Stimulated activated CD8-positive, alpha-beta memory T cell treated with anti-CD3 and anti-CD28 coated beads, Interleukin-7, amount 100 ng/mL, for 48 hours (primary cell): ENCODE measurements at regions not wholly inside any gene's neighbourhood (a gene's known extent, or its start where the extent isn't known, plus 50 kb on each side); places are given as distances from the start of the nearest gene placed in this dataset.

Source experiments
- DNase-seq, 2 donors: peaks; one replicate each; pipeline ENCODE4 v3.0.0-alpha.2; 2020; ENCODE audit warnings: low read depth in 1 of 2; ENCODE audit errors: extremely low read depth in 1 of 2

DNA sequence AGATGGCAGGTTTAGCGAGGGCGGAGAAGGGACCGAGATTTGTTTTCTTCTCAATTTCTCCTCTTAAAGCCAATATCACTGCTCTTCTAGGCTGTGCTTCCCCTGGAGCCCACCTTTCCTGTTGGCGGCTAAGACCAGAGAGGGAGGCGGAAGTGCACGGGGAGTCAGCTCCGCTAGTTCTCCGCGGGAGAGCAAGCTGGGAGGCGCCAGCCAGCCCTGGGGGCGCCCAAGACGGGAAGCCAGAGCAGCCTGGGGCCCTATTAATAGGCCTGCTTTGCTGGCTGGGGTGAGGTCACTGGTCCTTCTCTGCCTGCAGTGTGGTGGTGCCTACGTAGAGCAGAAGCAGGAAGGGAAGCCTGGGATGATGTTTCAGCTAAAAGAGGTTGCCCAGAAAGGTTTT, 61.6 kb downstream of the LSM5 start:
- DNase-seq = no peak

GRCh38 chr7:32427769-32428291, 62.4 kb downstream of the LSM5 start:
- peak; percentile 18 to 37 for DNase-seq

DNA sequence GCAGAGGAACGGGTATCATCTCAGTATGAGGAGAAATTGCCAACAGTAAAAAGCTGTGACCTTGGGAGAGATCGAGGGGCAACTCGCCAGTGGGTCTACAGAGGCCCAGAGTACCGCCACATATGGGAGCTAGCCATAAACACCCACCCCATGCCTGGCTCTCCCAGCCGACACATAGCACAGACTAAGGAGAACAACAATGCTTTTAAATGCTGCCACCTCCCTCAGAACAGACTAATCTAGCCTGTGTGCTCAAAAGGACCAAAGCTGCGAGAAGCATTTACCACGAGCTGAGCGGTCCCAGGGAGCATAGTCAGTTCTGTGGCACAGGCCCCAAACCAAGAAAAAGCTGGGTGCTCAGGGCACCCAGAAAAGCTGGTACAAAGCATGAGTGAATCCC, 73.3 kb downstream of the LSM5 start:
- DNase-seq = no peak

DNA sequence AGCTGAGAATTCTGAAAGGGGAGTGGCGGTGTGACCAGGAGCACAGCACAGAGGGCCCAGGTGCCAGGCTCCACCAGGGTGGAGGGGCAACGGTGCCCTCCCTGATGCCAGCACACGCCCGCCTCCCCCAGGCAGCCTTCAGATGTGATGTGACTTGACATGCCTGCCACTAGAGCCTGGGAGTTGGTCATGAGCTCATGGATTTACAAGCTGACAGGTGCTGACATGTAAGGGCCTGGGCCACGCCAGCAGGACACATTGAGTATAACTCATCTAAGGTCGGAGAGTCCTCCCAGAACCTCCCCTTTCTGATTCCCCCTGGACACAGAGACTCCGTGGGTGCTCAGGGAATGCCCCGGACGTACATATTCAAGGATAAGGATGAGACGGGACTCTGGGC, 74.2 kb downstream of the LSM5 start:
- DNase-seq = no peak

GRCh38 chr7:32415519-32415918, 74.7 kb downstream of the LSM5 start:
- DNase-seq = no peak

GRCh38 chr7:32412471-32412870, 77.7 kb downstream of the LSM5 start:
- no peak for DNase-seq

DNA sequence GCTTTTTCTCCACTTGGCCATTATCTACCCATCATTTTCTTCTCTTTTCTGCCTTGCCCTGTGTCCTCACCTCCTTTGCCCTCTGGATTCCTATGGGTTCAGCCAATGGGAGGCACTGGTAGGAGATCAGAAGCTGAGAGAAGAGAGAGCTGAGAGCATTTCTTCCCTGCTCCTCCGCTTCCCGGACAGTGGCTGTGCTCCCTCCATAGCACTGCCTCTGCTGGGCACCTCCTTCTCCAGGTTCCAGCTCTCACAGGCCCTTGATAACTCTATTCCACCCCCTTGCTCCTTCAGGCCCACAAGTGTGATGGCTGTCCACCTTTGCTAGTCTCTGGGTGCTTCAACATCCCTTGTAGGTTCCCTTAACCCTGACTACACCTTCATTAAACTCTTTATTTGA, 79.6 kb downstream of the LSM5 start:
- no peak for DNase-seq

DNA sequence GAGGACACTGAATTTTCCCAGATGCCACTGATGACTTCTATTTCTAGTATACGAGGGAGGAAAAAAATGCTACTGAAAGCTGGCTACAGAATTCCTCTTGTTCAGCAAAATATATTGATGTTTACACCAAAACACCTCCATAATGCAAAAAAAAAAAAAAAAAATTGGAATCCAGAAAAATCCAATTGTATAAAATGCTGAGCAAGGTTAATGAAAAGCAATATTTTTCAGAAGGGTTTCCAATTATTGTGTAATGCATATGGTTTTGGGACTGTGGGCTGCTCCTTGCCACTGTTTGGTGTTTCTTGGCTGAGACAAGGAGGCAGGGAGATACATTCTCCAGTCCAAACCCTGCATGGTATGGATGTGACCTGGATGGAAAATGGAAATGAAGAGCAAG, 83.8 kb downstream of the LSM5 start:
- DNase-seq = no peak

GRCh38 chr7:32403463-32404229, 86.5 kb downstream of the LSM5 start:
- no peak for DNase-seq

DNA sequence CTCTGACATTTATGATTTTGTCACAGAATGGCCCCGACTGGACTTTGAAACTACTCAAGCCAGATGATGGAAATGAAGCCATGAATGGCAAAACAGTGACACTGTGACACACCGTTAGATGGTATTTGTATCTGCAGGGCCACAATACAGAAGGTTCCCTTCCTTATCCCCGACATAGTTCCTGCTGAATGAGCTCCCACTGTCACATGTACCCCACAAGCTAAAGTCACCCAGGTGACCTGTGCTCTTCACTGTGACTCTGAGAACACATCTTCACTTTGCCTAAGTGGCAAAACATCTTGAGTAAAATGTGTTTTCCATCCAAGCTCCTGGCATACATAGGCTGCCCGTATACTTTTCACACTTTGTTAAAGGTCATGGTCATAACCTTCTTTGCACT, 89.5 kb downstream of the LSM5 start:
- DNase-seq = no peak

GRCh38 chr7:32399311-32399710, 90.9 kb downstream of the LSM5 start:
- no peak for DNase-seq

GRCh38 chr7:32395168-32395567, 95.0 kb downstream of the LSM5 start:
- DNase-seq = no peak

- DNase-seq = no peak
Observed at GRCh38 chr7:32393861-32394260, 96.3 kb downstream of the LSM5 start.

DNA sequence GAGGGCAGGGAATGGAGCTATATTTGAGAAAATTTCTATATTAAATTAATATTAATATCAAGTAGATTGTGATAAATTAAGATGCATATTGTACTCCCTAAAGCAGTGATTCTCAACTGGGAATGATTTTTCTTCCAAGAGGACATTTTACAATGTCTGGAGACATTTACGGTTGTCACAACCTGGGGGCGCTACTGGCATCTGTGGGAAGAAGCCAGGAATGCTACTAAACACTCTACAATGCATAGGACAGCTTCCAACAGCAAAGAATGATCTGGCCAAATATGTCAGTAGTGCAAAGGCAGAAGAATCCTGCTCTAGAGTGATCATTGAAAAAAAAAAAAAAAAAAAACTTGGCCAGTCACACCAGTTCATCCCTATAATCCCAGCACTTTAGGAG, 100.0 kb downstream of the LSM5 start:
- DNase-seq = no peak

- no peak for DNase-seq
Observed at GRCh38 chr7:32385316-32385956, 104.7 kb downstream of the LSM5 start.

- DNase-seq = no peak
Observed at GRCh38 chr7:32381024-32381601, 109.1 kb downstream of the LSM5 start.

GRCh38 chr7:32379510-32380112, 110.6 kb downstream of the LSM5 start:
- DNase-seq = no peak

- no peak for DNase-seq
Observed at GRCh38 chr7:32378988-32379387, 111.2 kb downstream of the LSM5 start.

DNA sequence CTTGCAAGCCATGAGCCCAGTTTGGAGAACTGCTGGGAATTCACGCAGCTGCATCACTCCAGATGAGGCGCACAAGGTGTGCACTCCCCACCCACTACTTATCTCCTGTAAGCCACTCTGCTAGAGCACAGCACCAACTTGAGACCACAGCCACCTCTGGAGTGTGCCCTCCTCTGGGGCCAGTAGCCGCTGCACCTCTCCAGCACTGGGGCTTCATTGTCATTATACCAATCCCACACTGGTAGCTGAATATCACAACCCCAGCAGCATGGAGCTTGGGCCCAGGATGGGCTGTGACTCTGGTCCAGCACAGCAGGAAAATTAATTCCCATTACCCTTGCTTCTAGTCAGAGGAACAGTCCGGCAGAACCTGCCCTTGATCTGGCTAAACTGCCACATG, 125.6 kb downstream of the LSM5 start:
- DNase-seq = no peak

GRCh38 chr7:32360127-32360526, 130.1 kb downstream of the LSM5 start:
- no peak for DNase-seq

GRCh38 chr7:32357535-32358277, 132.5 kb downstream of the LSM5 start:
- no peak for DNase-seq
